T-helper 1 cell (primary cell): ENCODE measurements at regions not wholly inside any gene's neighbourhood (a gene's known extent, or its start where the extent isn't known, plus 50 kb on each side); places are given as distances from the start of the nearest gene placed in this dataset.
"Not testable (repeated sequence)": the region's sequence is repeated elsewhere in the genome, so short reads cannot be mapped to it uniquely, and the experiment has no call there.

Experiments
- DNase-seq, 5 donors: peaks; one replicate each; pipeline ENCODE4 v3.0.0-alpha.2; 2012 to 2020

DNA sequence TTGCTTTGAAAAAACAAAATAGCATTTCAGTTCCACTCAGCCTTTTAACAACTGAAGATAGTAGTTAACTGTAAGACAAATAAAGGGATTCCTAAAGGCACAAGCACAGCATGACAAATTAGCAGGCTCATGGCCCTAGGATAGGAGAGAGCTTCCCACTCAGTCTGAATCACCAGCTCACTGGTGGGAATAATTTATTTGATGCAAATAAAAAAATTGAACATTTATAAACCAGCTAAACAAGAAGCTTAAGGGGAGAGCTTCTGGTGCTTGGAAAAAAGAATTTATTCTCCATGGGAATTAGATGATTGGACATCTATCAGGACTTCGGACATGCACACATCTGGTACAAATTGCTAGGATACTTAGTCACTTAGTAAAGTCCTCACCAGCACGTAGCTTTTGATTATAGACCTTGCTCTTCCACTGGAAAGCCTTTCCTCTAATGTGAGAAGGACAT lies 294.1 kb upstream of the TNC start:
- no peak for DNase-seq

DNA sequence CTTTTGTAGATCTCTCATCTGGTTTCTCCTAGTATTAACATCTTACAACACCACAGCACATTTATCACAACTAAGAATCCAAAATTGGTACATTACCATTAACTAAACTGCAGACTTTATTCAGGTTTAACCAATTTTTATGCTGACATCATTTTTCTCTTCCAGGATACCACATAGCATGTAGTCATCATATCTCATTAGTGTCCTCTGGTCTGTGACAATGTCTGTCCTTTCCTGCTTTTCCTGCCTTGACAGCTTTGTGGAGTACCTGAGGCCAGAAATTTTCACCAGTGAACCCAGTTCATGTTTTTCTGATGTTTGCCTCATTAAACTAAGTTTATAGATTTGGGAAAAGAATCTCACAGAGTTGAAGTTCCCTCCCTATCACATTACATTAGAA lies 294.7 kb upstream of the TNC start:
- no peak for DNase-seq

DNA sequence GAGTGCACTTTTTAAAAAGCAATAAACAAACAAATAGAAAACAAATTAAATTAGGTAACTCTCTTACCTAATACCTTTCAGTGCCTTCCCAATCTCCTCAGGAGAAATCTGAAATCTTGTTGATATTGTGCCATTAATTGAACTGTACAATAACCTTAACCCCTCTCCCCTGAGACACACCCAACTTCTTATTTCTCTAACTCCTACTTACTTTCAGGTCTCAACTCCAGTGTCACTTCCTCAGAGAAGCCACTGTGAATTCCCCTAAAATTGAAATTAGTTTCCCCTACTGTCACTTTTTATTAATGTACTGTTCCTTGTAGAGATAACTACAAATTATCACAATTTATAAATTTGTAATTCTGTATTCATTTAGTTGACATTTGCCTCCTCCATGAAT lies 295.3 kb upstream of the TNC start:
- DNase-seq = no peak

DNA sequence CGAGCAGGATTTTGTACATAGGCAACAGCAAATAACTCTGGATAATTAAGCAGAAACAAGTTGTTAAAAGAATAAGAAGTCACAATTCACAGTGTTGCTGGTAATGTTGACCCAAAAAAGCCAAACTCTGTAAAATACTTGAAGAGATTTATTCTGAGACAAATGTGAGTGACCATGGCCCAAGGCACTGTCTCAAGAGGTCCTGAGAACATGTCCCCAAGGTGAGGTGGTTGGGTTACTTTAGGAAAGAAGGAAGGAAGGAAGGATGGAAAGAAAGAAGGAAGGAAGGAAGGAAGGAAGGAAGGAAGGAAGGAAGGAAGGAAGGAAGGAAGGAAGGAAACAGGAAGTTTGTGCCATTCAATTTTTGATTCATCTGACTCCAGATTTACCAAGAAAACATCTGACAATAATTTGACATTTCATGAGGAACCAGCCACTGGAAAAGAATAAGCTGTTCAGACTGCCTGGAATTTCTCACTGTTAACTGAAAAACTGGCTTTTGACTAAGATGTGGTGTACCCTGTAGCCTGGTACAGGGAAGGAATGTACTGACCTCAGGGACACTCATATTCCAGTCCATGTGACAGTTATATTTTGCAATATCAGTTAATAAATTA lies 295.9 kb upstream of the TNC start:
- no peak for DNase-seq

DNA sequence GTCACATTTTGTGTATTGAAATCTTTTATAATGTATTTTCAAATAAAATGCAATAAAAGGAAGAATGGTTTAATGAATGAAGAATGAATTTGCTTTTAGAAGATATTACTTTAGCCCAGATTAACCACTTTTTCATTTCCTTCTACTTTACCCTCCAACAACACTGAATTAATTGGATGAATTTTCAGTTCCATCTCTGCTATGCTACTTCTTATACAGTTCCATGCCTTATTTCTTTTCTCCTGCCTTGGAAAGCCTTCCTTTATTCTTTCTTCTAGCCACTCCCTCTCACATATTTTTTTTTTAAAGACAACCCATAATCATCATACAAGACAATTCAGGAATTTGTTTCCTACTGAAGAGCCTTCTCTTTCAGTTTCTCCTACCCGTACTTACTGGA lies 296.6 kb upstream of the TNC start:
- DNase-seq = no peak

DNA sequence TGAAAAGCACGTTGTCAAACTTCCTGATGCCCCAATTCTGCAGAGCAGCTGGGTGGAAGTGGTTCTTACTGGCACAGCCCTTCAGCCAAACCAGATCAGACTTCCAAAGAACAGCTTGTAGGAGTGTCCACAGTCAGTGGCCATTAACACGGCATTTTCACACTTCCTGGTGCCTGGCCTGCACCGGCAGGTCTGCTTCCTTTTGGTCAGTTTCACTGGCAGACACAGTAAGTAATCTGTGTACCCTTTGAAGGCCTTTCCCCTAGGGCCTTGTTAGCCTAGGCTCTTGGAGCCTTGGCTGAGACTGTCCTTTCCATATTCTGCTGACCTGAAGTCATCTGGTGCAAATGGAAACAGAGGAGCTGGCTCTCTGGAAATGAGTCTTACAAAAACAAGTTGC lies 297.5 kb upstream of the TNC start:
- DNase-seq = no peak

DNA sequence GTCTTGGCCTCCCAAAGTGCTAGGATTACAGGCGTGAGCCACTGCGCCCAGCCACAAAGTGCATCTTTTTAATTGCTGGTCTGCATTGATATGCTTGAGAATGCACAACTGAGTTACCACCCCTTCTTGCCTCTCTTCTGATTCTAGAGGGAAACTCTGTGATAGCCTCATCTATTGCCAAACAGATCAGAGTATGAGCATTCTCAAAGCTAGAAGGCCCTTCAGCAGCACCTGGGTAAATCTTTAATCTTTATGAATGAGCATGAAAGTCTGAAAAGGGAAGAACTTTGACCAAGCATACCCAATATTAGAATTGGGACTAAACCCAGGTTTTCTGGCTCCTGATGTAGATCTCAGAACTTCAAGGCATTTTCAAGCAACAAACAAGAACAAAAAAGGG lies 298.3 kb upstream of the TNC start:
- no peak for DNase-seq

DNA sequence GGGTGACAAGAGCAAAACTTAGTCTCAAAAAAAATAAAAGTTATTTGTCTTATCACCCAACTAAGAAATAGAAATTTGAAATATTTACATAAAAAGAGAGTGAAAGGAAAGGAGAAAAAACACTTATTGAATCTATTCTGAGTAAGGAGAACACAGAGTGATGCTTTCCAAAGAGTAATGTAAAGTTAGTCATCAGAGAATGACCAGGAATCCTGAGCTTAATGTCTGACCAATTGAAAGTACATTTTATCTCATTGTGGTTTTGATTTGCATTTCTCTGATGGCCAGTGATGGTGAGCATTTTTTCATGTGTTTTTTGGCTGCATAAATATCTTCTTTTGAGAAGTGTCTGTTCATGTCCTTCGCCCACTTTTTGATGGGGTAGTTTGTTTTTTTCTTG lies 300.2 kb upstream of the TNC start:
- DNase-seq = not testable (repeated sequence)

GRCh38 chr9:115422932-115423440 lies 305.0 kb upstream of the TNC start:
- DNase-seq = no peak

- DNase-seq = no peak
Observed at GRCh38 chr9:115423646-115424045, 305.7 kb upstream of the TNC start.

DNA sequence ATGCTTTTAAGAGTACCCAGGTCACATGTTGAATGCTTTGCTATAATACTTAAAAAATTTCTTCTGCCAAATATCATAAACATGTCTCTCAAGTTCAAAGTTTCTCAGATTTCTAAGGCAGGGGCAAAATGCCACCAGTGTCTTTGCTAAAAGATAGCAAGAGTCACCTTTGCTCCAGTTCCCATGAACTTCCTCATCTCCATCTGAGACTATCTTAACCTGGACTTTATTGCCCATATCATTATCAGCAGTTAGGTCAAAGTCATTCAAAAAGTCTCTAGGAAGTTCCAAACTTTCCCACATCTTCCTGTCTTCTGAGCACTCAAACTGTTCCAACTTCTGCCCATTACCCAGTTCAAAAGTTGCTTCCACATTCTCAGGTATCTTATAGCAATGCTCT lies 307.6 kb upstream of the TNC start:
- no peak for DNase-seq

- DNase-seq = no peak
Observed at GRCh38 chr9:115437418-115437817, 319.5 kb upstream of the TNC start.

DNA sequence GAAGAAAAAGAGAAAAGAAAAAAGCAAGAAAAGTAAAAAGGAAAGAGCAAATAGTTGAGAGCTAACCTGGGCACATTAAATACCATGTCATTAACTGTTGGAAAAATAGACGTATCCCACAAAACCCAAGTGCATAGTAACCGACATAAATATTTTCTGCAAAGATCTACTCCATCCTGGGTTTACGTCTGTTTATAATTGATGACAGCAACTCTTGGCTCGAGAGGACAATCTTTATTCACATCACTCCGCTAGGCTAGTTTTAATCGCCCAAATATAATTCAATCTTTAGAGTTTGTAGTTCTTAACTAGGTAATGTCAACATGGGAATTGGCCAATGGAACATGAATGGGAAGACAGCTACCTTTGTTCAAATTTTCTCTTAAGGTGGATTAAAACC lies 321.7 kb upstream of the TNC start:
- no peak for DNase-seq

DNA sequence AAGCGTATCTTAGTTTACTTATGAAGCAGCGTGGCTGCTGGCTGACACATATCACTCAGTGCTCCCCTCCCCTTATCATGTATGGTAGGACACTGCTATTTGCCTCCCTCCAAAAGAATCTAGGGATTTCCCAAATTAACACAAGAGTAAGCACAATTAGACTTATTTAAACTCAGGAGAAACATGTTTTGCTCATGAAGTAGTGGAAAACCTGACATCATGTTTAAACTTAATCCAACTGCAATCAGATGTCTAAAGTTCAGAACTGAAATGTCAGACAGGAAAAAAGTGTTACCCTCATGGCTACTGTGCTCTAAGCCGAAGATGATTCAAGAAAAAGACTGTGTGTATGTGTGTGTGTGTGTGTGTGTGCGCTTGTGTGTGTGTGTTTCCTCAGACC lies 324.1 kb upstream of the TNC start:
- no peak for DNase-seq

DNA sequence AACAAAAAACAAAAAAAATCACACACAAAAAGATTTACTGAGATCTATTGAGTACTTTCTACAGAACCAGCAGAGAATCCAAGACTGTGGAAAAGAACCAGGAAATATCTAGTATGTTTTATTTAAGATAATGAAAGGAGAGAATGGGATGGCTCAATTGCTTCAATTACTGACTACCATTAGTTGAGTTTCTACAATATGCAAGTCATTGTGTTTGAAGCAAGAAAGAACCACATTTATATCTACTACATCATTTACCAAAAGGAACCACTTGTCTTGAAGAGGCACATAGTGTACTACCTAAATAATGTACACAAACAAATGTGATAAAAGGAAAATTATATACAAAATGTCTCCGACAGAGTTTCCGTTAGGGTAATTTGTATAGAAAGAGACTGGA lies 325.9 kb upstream of the TNC start:
- DNase-seq = no peak

DNA sequence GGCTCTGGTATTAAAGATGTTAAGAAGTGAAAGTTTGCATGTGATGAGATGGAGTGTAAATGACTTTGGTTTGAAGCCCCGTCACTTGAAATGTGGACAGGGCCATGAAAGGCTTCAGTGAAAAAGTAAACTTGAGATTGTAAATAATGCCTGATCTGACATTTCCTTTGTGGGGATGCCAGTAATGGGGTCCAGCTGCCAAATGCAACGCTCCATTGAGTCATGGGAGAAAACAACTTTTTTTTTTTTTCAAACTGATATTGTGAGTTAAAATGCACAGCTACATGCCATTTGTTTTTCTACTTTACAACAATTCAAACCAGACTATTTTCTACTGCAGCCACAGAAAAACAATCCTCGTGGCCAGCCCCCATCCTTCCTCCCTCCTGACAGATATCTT lies 327.0 kb upstream of the TNC start:
- DNase-seq = no peak

DNA sequence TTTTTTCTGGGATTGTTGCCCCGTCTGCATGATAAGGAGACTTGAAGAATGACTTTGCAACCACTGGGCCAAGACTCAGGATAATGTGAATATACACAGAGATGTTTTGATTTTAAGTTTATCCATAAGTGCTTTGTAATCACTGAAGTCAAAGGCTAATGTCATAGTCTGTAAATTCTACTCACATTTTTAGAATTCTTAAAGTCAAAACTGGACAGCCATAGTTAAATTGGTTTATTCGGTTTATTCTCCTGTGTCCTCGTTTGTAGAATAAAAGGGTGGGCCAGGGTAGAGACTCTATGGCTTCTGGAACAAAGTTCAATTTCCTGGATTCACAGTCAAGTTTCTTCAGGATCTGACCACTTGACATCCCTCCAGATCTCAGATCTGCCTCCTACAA lies 327.7 kb upstream of the TNC start:
- no peak for DNase-seq

GRCh38 chr9:115456515-115456914 lies 338.6 kb upstream of the TNC start:
- no peak for DNase-seq

DNA sequence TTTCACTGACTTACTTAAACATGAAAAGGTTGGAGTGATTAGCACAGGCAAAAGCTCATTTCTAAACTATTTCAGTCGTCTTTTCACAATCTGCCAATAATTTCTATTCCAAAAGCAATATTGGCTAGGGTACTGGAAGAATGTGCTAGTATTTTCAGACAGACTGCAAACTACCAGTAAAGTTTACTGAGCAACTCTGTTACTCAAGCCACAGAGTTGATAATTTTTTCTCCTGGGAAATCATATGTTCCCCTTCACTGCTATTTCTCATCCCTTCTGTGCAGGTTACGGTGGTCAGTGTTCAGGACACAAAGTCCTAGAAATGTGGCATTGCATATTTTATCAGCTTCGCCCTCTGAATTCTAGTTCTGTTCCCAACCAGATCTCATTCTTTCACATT lies 343.3 kb upstream of the TNC start:
- no peak for DNase-seq

GRCh38 chr9:115462623-115463022 lies 344.7 kb upstream of the TNC start:
- DNase-seq = no peak

DNA sequence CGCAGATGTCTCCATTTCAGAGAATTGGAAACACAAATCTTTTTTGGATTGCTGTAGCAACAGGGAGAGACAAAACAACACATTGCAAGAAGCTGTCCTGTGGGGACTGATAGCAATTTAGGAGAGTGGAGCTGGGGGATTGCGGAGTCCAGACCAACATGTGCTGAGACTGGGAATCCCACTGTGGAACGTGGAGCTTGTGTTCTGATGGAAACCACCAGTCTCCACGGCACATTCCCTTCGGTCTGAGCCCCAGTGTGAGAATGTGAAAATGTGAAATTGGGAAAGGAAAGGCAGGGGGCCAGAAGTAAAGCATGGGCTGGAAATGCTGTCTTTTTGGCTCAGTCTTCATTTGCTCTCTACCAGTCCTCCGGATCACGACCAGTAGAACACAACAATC lies 348.8 kb upstream of the TNC start:
- DNase-seq = no peak

DNA sequence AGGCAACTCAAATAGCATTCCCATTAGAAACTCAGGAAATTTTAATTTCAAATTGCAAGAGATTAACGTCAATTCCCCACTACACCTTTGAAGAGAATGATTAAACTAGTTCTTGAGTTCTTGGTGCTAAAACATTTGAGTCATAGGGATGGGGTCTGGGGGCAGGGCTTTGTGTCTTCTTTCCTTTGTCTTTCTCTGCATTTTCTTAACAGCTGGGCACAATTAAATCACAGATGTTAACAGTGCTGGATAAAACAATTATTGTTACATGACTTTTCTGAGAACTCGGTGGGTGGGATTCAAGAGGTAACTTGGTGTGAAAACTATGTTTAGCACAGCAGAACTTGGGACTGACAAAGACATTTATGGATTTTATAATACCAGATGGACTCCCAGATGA lies 351.9 kb upstream of the TNC start:
- no peak for DNase-seq

DNA sequence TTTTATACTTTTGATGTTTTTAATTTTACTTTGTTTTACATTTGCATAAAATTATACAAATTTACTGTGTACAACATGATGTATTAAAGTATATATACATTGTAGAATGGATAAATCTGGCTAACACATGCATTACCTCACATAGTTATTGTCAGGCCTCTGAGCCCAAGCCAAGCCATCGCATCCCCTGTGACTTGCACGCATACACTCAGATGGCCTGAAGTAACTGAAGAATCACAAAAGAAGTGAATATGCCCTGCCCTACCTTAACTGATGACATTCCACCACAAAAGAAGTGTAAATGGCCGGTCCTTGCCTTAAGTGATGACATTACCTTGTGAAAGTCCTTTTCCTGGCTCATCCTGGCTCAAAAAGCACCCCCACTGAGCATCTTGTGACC lies 355.1 kb upstream of the TNC start:
- DNase-seq = not testable (repeated sequence)

GRCh38 chr9:115481769-115482168 lies 363.8 kb upstream of the TNC start:
- DNase-seq = no peak

DNA sequence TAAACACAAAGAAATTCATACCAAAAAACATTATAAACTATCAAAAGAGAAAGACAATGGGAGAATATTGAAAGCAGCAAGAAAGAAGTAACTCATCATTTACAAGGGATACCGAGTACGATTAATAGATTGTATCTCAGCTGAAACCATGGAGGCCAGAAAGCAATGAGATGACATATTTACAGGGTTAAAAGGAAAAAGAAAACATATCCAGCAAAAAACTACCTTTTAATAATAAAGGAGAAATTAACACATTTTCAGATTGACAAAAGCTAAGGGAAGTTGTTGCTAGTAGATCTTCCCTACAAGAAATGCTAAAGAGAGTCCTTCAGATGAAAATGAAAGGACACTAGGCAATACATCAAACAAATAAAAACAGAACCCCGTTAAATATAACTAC lies 364.8 kb upstream of the TNC start:
- no peak for DNase-seq

GRCh38 chr9:115492869-115493268 lies 374.9 kb upstream of the TNC start:
- no peak for DNase-seq
